ENCODE measurements at regions not wholly inside any gene's neighbourhood (a gene's known extent, or its start where the extent isn't known, plus 50 kb on each side); places are given as distances from the start of the nearest gene placed in this dataset.

GRCh38 chr13:70604448-70604847 is 496.2 kb upstream of the KLHL1 start:
- TF ChIP-seq CTCF (IDR thresholded peaks at IDR 0.05): no peak
- no peak for TF ChIP-seq ZFX (IDR thresholded peaks at IDR 0.05; ENCODE audit: borderline replicate concordance)
